B cell (primary cell): ENCODE measurements at regions not wholly inside any gene's neighbourhood (a gene's known extent, or its start where the extent isn't known, plus 50 kb on each side); places are given as distances from the start of the nearest gene placed in this dataset.

Source experiments
- ATAC-seq: fragments of 200-7000 bp; cut with Tn5 transposase; one replicate; pipeline ENCODE4 v1.10.0; 2021; ENCODE audit warnings: low read depth, mild to moderate bottlenecking, moderate number of reproducible peaks, moderate library complexity
- CTCF ChIA-PET: fragments of 350-600 bp; sonication (Branson Sonifier 250); formaldehyde crosslinking; loops from one replicate; lab custom pipeline; 2021; ENCODE audit warnings: antibody characterized with exemption, inconsistent platforms; lab: Charles Lee
- POLR2A ChIA-PET: fragments of 350-600 bp; sonication (Branson Sonifier 250); formaldehyde crosslinking; loops from one replicate; lab custom pipeline; 2021; ENCODE audit warnings: antibody characterized with exemption; lab: Charles Lee
- DNase-seq: peaks from one replicate; pipeline ENCODE4 v3.0.0; 2013
- H2AFZ ChIP-seq: 2 replicates; pipeline ENCODE4 v1.6.1; 2012; ENCODE audit warnings: mild to moderate bottlenecking, low read depth, low read length; ENCODE audit not compliant: insufficient read depth, poor library complexity, severe bottlenecking
- H3K27ac ChIP-seq, 2 donors: 1 replicate in 1 of 2; 2 replicates in 1 of 2; pipeline ENCODE4 v1.5.1; 2012 to 2013; ENCODE audit warnings: low read length in 2 of 2, mild to moderate bottlenecking in 2 of 2, moderate library complexity in 1 of 2
- H3K27me3 ChIP-seq, 4 experiments: fragments of 200-600 bp in 1 of 4; sonication (generic) in 1 of 4; replicated peaks in 1 of 4; 1 replicate in 2 of 4; 2 replicates in 2 of 4; pipeline versions ENCODE4 v1.6.1 to v1.7.0; 2013 to 2016; ENCODE audit warnings: low read length in 3 of 4, mild to moderate bottlenecking in 2 of 4, mixed read lengths in 1 of 4, moderate library complexity in 1 of 4; ENCODE audit not compliant: insufficient read depth in 4 of 4, control insufficient read depth in 3 of 4; ENCODE audit errors: control extremely low read depth in 1 of 4
- H3K36me3 ChIP-seq, 2 experiments: replicated peaks in 1 of 2; 1 replicate in 1 of 2; 2 replicates in 1 of 2; pipeline versions ENCODE4 v1.6.1 to v1.7.1; 2013; ENCODE audit warnings: low read length in 1 of 2; ENCODE audit not compliant: insufficient read depth in 2 of 2, control insufficient read depth in 1 of 2; ENCODE audit errors: control extremely low read depth in 1 of 2, extremely low read depth in 1 of 2
- H3K4me1 ChIP-seq, 2 donors: fragments of 200-600 bp in 1 of 2; sonication (generic) in 1 of 2; 1 replicate in 1 of 2; 2 replicates in 1 of 2; pipeline versions ENCODE4 v1.5.1 to v1.6.1; 2013 to 2017; ENCODE audit warnings: low read length in 2 of 2; ENCODE audit not compliant: control insufficient read depth in 2 of 2, insufficient read depth in 2 of 2
- H3K4me2 ChIP-seq: replicated peaks from 2 replicates; pipeline ENCODE3; 2012; ENCODE audit warnings: mild to moderate bottlenecking, low read depth, low read length; ENCODE audit not compliant: poor library complexity, severe bottlenecking
- H3K4me3 ChIP-seq, 5 experiments: fragments of 200-600 bp in 1 of 5; sonication (generic) in 1 of 5; 1 replicate in 3 of 5; 2 replicates in 2 of 5; pipeline versions ENCODE4 v1.5.1 to v1.7.0; 2011 to 2016; ENCODE audit warnings: low read length in 4 of 5, mild to moderate bottlenecking in 4 of 5, low read depth in 2 of 5, control low read depth in 1 of 5, moderate library complexity in 1 of 5; ENCODE audit not compliant: insufficient read depth in 1 of 5; ENCODE audit errors: control extremely low read depth in 1 of 5, extremely low read depth in 1 of 5
- H3K79me2 ChIP-seq: fragments of 200-600 bp; sonication (generic); one replicate; pipeline ENCODE4 v1.6.0; 2016; ENCODE audit warnings: low read length; ENCODE audit not compliant: control insufficient read depth, insufficient read depth
- H3K9ac ChIP-seq: fragments of 200-600 bp; sonication (generic); 2 replicates; pipeline ENCODE4 v1.6.1; 2017; ENCODE audit warnings: mild to moderate bottlenecking, low read length, moderate library complexity
- H3K9me3 ChIP-seq, 3 donors: one replicate each; pipeline versions ENCODE4 v1.6.1 to v1.7.1; 2013; ENCODE audit warnings: low read length in 2 of 3; ENCODE audit not compliant: control insufficient read depth in 2 of 3, insufficient read depth in 1 of 3; ENCODE audit errors: control extremely low read depth in 1 of 3
- H4K20me1 ChIP-seq: 2 replicates; pipeline ENCODE4 v1.6.0; 2012; ENCODE audit warnings: mild to moderate bottlenecking, low read length; ENCODE audit not compliant: insufficient read depth, control insufficient read depth, poor library complexity, severe bottlenecking
- H3K27ac Mint-ChIP-seq: one replicate; pipeline ENCODE4 v1.8.0; 2021; ENCODE audit warnings: mixed read lengths
- H3K27me3 Mint-ChIP-seq: one replicate; pipeline ENCODE4 v1.8.0; 2021; ENCODE audit warnings: mixed read lengths
- H3K4me1 Mint-ChIP-seq: one replicate; pipeline ENCODE4 v1.8.0; 2021; ENCODE audit warnings: mixed read lengths
- H3K4me3 Mint-ChIP-seq: one replicate; pipeline ENCODE4 v1.8.0; 2021; ENCODE audit warnings: mixed read lengths
- H3K9me3 Mint-ChIP-seq: one replicate; pipeline ENCODE4 v1.8.0; 2022; ENCODE audit warnings: mixed read lengths; ENCODE audit not compliant: insufficient read depth
- EZH2 ChIP-seq: IDR thresholded peaks from 2 replicates; pipeline ENCODE4 v1.6.1; 2012; ENCODE audit warnings: borderline replicate concordance, low read depth, mild to moderate bottlenecking, moderate library complexity, low read length; ENCODE audit not compliant: insufficient read depth, poor library complexity, severe bottlenecking
- WGBS: methylation state at CpG from one replicate; pipeline ENCODE4 v1.1.5; 2013; ENCODE audit warnings: missing lambda C conversion rate; ENCODE audit not compliant: insufficient coverage; 5-methylcytosine and 5-hydroxymethylcytosine counted together
- intact Hi-C: fragments of 100-400 bp; cut with micrococcal nuclease; formaldehyde crosslinking; loops from one replicate; pipeline ENCODE4 v1.10.0; 2022
- TF ChIP-seq, protein P1 (sequence below): fragments of 200-600 bp; IDR thresholded peaks from one replicate; pipeline ENCODE4 v1.8.0; 2022; ENCODE audit warnings: antibody characterized with exemption, mild to moderate bottlenecking

- no peaks in the 10 kb centered on the region for H3K4me1 ChIP-seq
- no peak overlapping the region for H3K4me3 ChIP-seq
- H3K36me3 ChIP-seq = no peaks in the 10 kb centered on the region
- H2AFZ ChIP-seq = no peak overlapping the region
- ChIA-PET POLR2A (no interaction called here), CTCF (no interaction called here)
- H3K9ac ChIP-seq = no peak overlapping the region
- no peak overlapping the region for H3K4me3 Mint-ChIP-seq
- no peak for ATAC-seq
- no peak overlapping the region for H3K27ac ChIP-seq
- no peaks in the 10 kb centered on the region for H3K9me3 ChIP-seq
- no peak overlapping the region for H3K27ac Mint-ChIP-seq
- DNase-seq = no peak
- H3K4me1 Mint-ChIP-seq = no peaks in the 10 kb centered on the region
- no peaks in the 10 kb centered on the region for H3K9me3 Mint-ChIP-seq
- TF ChIP-seq, protein P1, sequence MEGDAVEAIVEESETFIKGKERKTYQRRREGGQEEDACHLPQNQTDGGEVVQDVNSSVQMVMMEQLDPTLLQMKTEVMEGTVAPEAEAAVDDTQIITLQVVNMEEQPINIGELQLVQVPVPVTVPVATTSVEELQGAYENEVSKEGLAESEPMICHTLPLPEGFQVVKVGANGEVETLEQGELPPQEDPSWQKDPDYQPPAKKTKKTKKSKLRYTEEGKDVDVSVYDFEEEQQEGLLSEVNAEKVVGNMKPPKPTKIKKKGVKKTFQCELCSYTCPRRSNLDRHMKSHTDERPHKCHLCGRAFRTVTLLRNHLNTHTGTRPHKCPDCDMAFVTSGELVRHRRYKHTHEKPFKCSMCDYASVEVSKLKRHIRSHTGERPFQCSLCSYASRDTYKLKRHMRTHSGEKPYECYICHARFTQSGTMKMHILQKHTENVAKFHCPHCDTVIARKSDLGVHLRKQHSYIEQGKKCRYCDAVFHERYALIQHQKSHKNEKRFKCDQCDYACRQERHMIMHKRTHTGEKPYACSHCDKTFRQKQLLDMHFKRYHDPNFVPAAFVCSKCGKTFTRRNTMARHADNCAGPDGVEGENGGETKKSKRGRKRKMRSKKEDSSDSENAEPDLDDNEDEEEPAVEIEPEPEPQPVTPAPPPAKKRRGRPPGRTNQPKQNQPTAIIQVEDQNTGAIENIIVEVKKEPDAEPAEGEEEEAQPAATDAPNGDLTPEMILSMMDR = no peak
- TF ChIP-seq EZH2 = no peak
- H3K79me2 ChIP-seq = no peaks in the 10 kb centered on the region
- intact Hi-C loops = no loop called here
- no peaks in the 10 kb centered on the region for H4K20me1 ChIP-seq
- peaks cover 12% of the 10 kb centered on the region for H3K27me3 Mint-ChIP-seq
- H3K27me3 ChIP-seq = no peaks in the 10 kb centered on the region
- H3K4me2 ChIP-seq = no peak overlapping the region
Measured at GRCh38 chr20:56940466-56940865, 311.4 kb downstream of the TFAP2C start.

- H3K9me3 Mint-ChIP-seq = no peaks in the 10 kb centered on the region
- H3K4me3 Mint-ChIP-seq = no peak overlapping the region
- 90% methylated on average over 7 of the region's 8 CpGs for WGBS
- no peaks in the 10 kb centered on the region for H3K4me1 Mint-ChIP-seq
- ATAC-seq (no peak), DNase-seq (no peak)
- Histone ChIP-seq H3K4me3 (no peak overlapping the region), H3K4me1 (no peaks in the 10 kb centered on the region), H3K36me3 (no peaks in the 10 kb centered on the region), H3K4me2 (no peak overlapping the region), H3K27me3 (no peaks in the 10 kb centered on the region), H3K27ac (no peak overlapping the region), H3K9me3 (no peaks in the 10 kb centered on the region), H3K79me2 (no peaks in the 10 kb centered on the region), H2AFZ (no peak overlapping the region), H3K9ac (no peak overlapping the region), H4K20me1 (no peaks in the 10 kb centered on the region)
- ChIA-PET POLR2A (no interaction called here), CTCF (no interaction called here)
- H3K27me3 Mint-ChIP-seq = peaks cover 13% of the 10 kb centered on the region
- H3K27ac Mint-ChIP-seq = no peak overlapping the region
- TF ChIP-seq EZH2 = no peak
- TF ChIP-seq, protein P1 = no peak
- intact Hi-C loops = no loop called here
Measured at GRCh38 chr20:56941101-56941686, 312.1 kb downstream of the TFAP2C start.
